Upper lobe of right lung (tissue), 1 donor: ENCODE measurements at regions not wholly inside any gene's neighbourhood (a gene's known extent, or its start where the extent isn't known, plus 50 kb on each side); places are given as distances from the start of the nearest gene placed in this dataset.

ENCODE experiments used
- ATAC-seq: fragments of 200-7000 bp; cut with Tn5 transposase; one replicate; pipeline ENCODE4 v1.9.1; 2020; ENCODE audit warnings: mild to moderate bottlenecking, moderate library complexity
- DNase-seq: peaks from one replicate; pipeline ENCODE4 v3.0.0-alpha.2; 2020
- H3K27ac ChIP-seq: fragments of 200-600 bp; one replicate; pipeline ENCODE4 v1.8.0; 2022
- H3K27me3 ChIP-seq: fragments of 200-600 bp; one replicate; pipeline ENCODE4 v1.8.0; 2022; ENCODE audit warnings: mild to moderate bottlenecking
- H3K36me3 ChIP-seq: fragments of 200-600 bp; one replicate; pipeline ENCODE4 v1.8.0; 2022
- H3K4me1 ChIP-seq: fragments of 200-600 bp; one replicate; pipeline ENCODE4 v1.8.0; 2022
- H3K4me3 ChIP-seq: fragments of 200-600 bp; one replicate; pipeline ENCODE4 v1.8.0; 2022; ENCODE audit warnings: mild to moderate bottlenecking
- H3K9me3 ChIP-seq: fragments of 200-600 bp; one replicate; pipeline ENCODE4 v1.8.0; 2022
- intact Hi-C: fragments of 100-400 bp; cut with DNase I; formaldehyde crosslinking; loops from one replicate; pipeline ENCODE4 v1.11.0; 2022
- TF ChIP-seq, protein P1 (sequence below): fragments of 200-600 bp; IDR thresholded peaks from one replicate; pipeline ENCODE4 v1.8.0; 2022; ENCODE audit warnings: antibody characterized with exemption
- donor health status: DM: no; HTN: yes; CAD: no; lungs with severe emphysema.

DNA sequence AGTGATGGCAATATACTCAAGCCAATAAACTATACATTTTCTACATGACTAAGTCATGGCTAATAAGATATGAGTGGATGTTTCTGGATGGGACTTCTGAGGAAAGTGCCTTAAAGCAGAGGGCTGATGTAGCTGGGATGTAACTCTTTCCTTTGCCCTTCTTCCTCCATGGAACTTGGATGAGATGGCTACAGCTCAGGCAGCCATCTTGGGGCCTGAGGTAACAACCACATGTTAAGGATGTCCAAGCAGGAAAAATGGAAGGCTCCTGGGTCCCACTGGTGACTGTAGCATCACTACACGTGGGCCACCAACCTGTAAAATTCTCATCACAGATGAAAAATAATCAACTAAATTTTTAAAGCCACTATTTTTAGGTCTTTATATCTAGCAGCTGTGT is 54.4 kb upstream of the GRIP1 start:
- TF ChIP-seq, protein P1, sequence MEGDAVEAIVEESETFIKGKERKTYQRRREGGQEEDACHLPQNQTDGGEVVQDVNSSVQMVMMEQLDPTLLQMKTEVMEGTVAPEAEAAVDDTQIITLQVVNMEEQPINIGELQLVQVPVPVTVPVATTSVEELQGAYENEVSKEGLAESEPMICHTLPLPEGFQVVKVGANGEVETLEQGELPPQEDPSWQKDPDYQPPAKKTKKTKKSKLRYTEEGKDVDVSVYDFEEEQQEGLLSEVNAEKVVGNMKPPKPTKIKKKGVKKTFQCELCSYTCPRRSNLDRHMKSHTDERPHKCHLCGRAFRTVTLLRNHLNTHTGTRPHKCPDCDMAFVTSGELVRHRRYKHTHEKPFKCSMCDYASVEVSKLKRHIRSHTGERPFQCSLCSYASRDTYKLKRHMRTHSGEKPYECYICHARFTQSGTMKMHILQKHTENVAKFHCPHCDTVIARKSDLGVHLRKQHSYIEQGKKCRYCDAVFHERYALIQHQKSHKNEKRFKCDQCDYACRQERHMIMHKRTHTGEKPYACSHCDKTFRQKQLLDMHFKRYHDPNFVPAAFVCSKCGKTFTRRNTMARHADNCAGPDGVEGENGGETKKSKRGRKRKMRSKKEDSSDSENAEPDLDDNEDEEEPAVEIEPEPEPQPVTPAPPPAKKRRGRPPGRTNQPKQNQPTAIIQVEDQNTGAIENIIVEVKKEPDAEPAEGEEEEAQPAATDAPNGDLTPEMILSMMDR, result no peak
- intact Hi-C loops, result no loop called here
- Histone ChIP-seq H3K4me1 (no peaks in the 10 kb centered on the region), H3K27ac (no peak overlapping the region), H3K27me3 (no peaks in the 10 kb centered on the region), H3K9me3 (no peaks in the 10 kb centered on the region), H3K4me3 (no peak overlapping the region), H3K36me3 (no peaks in the 10 kb centered on the region)
- no peak for ATAC-seq
- DNase-seq, result no peak

DNA sequence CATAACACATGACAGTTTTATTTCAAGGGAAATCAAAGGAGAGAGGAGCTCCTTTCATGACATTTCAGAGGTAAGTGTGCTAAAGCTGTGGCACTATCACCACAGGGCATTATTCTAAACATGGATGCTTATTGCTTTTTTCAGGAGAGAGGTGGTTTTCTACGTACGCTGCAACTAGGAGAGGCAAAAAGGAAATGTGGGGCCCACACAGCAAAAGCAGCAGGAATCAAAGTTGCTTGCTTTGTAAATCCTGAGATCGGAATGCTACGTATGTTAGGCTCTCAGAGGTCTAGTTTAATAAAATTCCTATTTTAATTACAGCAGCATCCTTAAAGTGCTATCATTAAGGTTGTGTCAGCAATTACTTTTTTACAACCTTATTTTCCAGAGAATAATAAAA is 55.0 kb upstream of the GRIP1 start:
- ATAC-seq (no peak), DNase-seq (no peak)
- Histone ChIP-seq H3K4me1 (no peaks in the 10 kb centered on the region), H3K9me3 (no peaks in the 10 kb centered on the region), H3K27me3 (no peaks in the 10 kb centered on the region), H3K4me3 (no peak overlapping the region), H3K36me3 (no peaks in the 10 kb centered on the region), H3K27ac (no peak overlapping the region)
- TF ChIP-seq, protein P1, result no peak
- intact Hi-C loops, result no loop called here

DNA sequence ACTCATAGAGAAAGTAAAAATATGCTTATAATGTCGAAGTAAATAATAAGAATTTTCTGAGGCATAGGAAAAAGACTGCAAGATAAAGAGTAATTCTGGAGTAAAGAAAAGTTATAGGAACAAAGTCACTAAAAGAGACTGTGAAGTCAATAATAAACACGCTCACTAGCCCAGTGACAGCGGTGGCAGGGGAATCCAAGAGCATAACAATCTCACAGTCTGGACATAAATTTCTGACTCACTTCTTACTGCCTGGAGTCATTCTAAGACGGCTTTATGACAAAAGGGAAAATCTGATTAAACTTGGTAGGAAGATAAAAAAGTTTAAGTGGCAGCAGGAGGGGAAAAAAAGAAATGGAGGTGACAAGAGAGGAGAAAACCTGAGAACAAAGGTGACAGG is 56.4 kb upstream of the GRIP1 start:
- no peak for ATAC-seq
- H3K27me3 ChIP-seq, result no peaks in the 10 kb centered on the region
- DNase-seq, result no peak
- no peaks in the 10 kb centered on the region for H3K36me3 ChIP-seq
- no peaks in the 10 kb centered on the region for H3K4me1 ChIP-seq
- H3K4me3 ChIP-seq, result no peak overlapping the region
- intact Hi-C loops, result no loop called here
- no peaks in the 10 kb centered on the region for H3K9me3 ChIP-seq
- no peak overlapping the region for H3K27ac ChIP-seq
- TF ChIP-seq, protein P1, result no peak

DNA sequence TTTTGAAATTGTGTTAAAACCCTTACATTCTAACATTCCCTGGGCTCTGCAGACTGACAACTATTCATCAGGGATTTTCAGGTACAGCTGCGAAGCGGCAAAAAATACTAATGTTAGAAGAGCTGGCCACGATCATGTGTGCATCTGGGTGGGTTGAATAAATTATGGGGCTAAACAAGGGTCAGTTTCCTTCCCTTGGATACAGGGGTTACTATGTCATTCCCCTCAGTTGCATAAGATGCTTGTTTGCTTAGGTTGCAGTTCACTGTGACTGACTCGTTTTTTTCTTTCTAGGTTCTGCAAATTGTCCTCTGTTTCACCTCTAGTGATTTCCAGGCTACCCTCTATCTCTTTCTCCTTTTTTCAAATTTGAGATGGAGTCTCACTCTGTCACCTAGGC is 58.1 kb upstream of the GRIP1 start:
- ATAC-seq (no peak), DNase-seq (no peak)
- no peak overlapping the region for H3K27ac ChIP-seq
- no peaks in the 10 kb centered on the region for H3K27me3 ChIP-seq
- intact Hi-C loops, result no loop called here
- no peak overlapping the region for H3K4me3 ChIP-seq
- no peaks in the 10 kb centered on the region for H3K36me3 ChIP-seq
- H3K4me1 ChIP-seq, result no peaks in the 10 kb centered on the region
- TF ChIP-seq, protein P1, result no peak
- H3K9me3 ChIP-seq, result no peaks in the 10 kb centered on the region

DNA sequence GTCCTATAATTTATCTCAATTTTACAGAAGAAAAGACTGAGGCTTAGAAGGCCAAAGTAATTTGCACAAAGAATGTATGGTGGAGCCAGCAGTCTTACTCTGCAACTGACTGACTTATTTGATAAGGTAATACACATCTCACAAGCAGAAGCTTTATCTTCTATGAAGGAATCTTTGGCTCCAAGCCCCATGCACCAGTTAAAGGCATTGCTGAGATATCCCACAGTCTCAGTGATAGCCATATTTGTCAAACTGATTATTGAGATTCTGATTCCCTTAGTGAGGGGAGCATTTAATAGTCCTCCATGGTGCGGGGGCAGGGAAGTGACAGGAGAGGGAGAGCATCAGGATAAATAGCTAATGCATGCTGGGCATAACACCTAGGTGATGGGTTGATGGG is 60.4 kb upstream of the GRIP1 start:
- no peak overlapping the region for H3K4me3 ChIP-seq
- ATAC-seq, result no peak
- intact Hi-C loops, result no loop called here
- no peaks in the 10 kb centered on the region for H3K4me1 ChIP-seq
- TF ChIP-seq, protein P1, result no peak
- no peak overlapping the region for H3K27ac ChIP-seq
- no peaks in the 10 kb centered on the region for H3K36me3 ChIP-seq
- no peak for DNase-seq
- no peaks in the 10 kb centered on the region for H3K27me3 ChIP-seq
- no peaks in the 10 kb centered on the region for H3K9me3 ChIP-seq

DNA sequence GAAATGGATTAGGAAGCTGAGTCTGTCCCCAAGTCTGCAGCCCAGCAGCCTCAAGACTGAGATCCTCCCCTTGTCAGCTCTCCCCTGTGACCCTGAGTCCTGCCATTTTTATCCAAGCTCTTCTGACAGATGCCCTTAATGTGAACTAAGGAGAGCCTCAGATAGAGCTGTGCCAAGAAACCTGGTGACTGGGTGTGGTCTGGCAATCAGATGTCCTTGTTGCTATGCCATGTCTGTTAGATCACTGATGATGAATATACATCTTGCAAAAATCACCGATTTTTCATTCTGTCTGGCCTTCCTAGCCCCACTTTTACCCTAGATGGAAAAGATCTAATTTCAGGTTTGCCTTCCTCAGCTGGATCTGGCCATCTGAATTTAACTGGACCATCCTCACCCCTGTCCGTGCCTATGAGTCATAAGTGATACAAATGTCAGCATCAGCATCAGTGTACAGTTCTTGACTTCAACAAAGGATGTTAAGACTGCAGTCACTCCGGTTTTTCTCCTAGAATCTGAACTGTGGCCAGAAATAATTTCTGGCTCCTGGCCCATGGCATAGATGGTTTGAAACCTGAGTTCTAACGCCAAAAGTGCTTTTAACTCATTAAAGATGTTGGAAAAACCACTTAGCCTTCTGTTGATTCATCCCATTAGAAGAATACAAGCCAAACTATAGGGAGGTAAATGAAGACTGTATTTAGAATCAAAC is 61.2 kb upstream of the GRIP1 start:
- intact Hi-C loops, result no loop called here
- no peak overlapping the region for H3K4me3 ChIP-seq
- no peak overlapping the region for H3K27ac ChIP-seq
- DNase-seq (no peak), ATAC-seq (no peak)
- H3K4me1 ChIP-seq, result no peaks in the 10 kb centered on the region
- H3K27me3 ChIP-seq, result no peaks in the 10 kb centered on the region
- no peaks in the 10 kb centered on the region for H3K9me3 ChIP-seq
- H3K36me3 ChIP-seq, result no peaks in the 10 kb centered on the region
- TF ChIP-seq, protein P1, result no peak
